Right hindlimb (tissue), 1 donor: ENCODE measurements at regions not wholly inside any gene's neighbourhood (a gene's known extent, or its start where the extent isn't known, plus 50 kb on each side); places are given as distances from the start of the nearest gene placed in this dataset.

ENCODE experiments used
- DNase-seq: peaks from one replicate; pipeline ENCODE4 v3.0.0-alpha.2; 2018

DNA sequence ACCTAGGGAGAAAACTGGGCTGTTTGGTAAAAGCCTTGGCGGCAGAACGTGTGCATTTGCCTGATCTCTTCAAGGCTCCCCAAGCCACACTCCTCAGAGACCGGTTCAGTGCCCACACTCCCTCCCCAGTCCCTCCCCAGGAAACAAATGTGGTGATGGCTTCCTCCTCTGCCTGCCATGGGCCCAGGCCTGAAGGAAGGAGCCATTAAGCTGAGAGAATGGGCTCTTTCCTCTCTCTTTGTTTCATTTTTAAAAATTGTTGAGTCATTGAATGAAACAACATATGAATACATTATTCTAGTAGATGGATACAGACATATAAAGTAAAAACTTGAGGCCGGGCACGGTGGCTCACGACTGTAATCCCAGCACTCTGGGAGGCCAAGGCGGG is 50.6 kb upstream of the YWHAQ start:
- no peak for DNase-seq

DNA sequence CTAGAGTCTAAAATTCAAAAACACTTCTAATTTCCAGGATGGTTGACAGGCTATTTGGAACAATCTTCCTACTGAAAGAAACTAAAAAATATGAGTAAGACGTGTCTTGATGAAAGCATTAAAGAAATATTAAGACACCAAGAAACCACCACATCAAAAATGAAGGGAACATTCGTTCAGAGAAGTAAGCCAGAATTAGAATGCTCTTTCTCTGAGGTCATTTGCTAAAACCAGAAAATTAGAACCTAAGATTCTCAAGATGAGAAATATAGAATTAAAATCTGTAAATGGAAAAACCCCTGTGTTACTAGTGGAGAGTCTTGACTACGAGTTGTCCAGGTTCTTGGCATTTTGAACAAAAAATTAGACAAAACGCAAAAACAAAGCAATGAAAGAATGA is 54.8 kb upstream of the YWHAQ start:
- no peak for DNase-seq

DNA sequence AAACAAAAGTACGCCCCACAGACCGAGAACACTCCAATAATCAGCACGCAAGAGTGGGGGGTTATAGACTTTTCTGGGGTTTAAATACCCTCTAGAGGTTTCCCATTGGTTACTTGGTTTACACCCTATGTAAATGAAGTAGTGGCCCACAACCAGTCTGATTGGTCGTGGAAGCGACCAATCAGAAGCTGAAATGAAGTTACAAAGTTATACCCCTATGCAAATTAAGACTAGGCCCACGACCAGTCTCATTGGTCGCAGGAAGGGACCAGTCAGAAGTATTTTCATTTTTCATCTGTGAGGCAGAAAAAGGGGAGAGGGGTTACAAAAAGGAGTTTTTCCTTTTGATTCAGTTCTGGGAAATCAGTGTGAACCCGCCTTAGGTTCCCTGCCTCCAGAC is 55.3 kb upstream of the YWHAQ start:
- DNase-seq: no peak

DNA sequence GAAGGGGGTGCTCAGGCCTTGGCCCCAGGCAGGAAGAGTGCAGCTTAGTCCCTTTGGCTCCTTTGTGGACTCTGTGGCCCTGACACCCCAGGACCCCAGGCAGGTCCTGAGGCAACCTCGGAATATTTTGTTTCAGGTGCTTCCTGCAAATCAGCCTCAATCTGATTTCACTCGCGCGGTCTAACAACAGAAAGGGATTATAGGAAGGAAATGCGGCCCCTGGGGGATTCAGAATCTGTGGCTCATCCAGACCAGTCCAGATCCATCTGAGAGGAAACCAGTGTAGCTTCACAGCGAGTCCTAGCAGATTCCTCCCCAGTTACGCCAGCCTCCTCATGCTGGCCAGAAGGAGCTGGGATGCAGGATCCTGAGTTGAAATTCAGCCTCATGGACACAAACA is 59.5 kb upstream of the YWHAQ start:
- peak; percentile 55 for DNase-seq

DNA sequence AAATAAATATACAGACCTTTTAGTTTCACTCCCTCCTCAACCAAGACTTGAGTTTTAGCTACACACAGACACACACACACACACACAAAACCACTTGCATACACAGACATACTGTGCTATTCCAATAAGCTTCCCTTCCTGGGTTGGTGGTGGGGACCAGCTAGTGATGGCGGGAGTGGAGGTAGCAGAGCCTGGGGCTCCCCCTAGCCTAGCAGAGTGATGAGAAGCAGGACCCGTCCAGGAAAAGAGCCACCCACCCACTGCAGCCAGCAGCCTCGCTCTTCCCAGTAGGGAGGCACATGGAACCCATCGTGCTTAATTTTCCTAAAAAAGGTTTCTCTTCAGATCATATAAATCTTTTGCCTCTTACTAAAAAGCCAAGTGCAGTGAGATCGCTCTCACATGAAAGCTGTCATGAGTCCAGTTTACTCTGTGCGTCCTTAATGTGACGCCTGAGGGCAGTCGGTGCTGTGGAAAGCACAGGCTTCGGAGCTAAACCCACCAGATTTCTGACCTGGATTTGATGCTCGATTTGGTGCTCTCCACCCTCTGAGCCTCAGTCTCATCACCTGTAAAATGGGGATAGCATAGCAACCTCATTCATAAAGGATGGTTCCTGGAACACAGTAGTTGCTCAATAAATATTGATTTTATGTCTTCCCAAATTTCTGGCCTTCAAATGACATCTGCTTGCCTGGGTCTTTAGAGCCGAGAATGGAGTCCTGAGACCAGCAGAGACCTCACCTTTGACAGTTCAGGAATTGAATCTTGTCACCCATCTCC is 60.1 kb upstream of the YWHAQ start:
- no peak for DNase-seq

DNA sequence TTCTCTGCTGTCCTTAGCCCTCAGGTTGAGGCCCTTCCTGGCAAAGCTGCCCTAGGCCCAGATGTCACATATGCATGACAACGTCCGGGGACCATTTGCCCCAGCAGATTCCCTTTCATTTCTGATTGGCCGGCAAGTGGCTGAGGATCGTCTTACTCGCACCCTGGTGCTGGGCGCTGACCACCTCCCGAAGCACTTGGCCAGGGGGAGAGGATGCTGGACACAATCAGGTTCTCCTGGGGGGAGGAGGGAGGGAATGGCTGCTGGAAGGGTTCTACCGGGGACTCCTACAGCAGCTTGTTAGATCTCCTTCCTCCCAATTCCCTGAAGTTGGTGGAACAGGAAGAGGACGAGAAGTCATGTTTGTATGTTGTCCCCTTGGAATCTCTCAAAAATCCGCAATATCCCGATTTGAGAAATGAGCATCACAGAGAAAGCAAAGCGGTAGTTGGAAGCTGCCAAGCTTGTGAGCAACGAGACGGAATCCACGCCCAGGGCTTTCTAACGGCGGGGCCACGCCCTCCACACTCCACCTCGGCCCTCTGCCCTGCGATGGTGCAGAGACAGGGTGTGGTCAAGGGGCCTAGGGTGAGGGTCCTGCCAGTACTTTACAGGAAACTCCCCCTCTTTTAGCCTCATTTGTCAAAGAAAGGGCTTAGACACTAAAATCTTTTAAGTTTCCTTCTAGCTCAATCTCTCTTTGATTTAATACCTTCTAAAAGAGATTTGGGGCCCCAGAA is 61.8 kb upstream of the YWHAQ start:
- peak; percentile 51 for DNase-seq

DNA sequence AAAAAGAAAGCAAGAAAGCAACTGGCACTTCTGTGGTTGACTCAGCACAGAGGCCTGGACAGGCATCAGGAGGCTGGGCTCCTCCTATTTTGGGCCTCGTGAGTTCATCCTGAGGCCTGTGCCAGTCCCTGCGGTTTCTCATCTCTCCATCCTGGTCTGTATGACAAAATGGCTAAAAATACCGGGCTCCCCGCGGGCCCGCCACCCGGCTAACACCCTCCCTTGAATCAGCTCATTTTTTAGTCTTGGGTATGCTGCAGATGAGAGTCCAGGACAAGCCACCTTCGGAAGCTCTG is 62.3 kb upstream of the YWHAQ start:
- peak; percentile 72 for DNase-seq

DNA sequence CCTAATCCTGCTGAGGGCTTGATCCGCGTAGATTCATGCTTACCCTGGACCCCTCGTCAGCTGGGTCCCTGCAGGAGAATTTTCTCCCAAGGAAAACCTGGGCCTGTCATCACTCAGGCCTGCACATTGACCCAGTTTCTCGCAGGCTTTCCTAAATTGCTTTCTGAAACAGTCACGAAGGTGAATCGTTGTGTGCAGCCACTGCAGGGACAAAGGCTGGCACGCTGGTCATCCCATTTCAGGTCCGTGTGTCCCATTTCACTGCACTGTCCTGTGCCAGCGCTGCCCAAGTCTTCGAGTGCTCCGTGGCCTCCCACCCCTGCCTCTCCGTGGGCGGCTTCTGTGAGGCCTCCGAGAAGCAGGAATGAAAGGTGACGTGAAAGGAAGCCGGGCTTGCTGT is 62.8 kb upstream of the YWHAQ start:
- DNase-seq: no peak

DNA sequence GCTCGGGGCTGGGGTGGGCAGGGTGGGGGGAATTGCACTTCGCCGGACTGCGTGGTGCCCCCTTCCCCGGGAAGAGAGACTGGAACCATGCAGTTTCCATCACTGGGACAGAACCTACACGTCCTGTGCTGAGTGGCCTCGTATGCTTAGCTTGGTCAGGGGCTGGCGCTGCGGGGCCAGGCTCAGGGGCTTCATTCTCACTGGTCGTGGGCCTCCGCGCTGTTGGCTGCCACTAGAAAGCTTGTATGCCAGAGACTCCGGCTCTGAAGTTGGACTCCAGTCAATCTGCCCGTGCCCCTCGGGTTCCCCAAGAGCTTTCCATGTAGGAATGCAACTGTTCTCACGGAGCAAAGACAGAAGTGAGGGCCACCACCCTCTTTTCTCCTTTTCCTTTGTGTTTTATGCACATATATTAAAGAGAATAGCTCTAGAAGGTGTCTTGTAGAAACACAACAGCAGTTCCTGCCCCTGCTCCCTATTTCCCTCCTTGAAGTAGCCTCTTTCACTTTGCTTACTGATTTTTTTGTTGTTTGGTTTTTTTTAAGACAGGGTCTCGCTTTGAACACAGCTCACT is 64.0 kb upstream of the YWHAQ start:
- DNase-seq: no peak

DNA sequence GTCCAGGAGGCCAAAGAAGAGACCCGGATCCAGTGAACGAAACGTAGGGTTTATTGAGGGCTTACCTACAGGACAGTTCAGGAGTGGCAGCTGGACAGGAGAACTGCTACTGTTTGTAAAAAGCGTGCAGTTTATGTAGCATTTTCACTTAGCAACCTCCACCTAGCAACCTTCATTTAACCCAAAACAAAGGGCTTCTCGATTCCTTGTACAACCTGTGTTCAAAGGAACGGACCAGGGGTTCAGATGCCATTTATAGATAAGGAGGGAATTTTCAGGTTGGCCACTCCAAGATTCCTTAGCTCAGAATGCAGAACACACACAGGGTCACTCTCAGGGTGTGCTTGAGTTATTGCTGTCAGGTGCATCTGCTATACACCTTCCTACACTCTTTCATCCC is 65.1 kb upstream of the YWHAQ start:
- no peak for DNase-seq

DNA sequence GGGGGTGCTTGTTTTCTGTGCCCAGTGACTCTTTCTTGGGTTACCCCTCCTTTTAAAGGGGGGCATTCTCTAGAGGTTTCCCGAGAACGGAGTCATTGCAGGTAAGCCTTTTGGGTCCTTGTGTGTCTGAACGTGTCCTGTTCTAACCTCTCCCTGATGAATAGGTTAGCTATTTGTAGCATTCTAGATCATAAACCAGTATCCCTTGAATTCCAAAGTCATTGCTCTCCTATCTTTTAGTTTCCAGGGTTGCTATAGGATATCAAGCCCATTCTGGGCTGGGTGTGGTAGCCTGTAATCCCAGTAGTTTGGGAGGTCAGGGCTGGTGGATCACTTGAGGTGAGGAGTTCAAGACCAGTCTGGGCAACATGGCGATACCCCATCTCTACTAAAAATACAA is 65.9 kb upstream of the YWHAQ start:
- DNase-seq: no peak

DNA sequence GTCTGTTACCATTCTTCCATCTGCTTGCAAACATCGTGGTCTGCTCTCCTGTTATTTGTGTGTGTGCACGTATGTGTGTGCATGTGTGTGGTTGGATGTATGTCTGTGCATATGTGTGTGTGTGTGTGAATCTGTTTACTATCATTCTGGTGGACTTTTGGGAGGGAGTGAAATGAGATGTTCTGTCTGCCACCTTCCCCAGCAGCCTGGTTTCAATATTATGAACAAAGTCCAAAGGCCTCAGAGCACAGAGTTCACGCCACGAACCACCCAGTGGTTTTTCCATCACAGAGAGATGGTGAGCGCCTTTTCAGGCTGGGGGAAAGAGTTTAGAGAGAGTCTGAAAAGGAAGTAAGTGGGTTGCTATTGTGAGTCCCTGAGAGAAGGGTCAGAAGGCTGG is 67.1 kb upstream of the YWHAQ start:
- DNase-seq: no peak

DNA sequence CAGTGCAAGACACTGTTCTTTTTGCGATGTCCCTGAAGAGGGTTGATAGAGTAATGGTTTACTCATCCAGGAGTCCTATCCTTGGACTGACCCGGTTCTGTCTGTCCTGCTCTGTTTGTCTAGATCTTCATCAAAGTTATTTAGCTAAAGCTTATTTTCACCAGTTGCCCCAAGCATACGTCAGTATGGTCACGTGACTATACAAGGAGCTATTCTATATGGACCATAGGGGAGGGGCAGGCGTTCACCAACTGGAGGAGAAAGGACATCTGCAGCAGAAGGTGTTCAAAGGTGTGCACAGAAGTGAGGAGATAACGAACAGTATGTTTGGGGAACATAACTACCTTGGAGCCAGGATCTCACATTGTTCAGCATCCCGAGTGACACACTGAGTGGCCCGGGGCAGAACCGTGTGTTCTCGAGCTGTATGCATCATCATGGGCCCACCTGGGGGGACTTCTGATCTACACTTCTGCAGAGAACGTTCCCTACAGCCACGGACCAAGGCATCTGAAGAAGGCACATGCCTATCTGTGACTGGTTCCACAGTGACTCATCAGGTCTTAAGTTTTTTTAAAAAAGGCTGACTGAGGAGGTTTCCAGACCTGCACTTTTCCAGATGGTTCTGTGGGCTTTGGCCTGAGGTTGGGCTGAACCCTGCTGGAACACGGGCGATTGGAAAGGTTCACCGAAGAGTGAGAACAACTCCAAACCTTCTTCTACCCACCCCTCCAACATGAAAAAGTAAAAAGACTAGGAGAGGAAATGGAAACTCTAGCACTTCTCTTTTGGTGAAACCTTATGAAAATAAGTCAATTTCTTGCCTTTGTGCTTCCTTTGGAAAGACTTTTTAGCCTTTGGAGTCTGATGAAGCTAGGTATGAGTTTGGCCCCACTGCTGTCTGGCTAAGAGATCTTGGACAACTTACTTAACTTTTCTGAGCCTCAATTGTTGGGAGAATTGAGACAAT is 68.6 kb upstream of the YWHAQ start:
- DNase-seq: no peak

DNA sequence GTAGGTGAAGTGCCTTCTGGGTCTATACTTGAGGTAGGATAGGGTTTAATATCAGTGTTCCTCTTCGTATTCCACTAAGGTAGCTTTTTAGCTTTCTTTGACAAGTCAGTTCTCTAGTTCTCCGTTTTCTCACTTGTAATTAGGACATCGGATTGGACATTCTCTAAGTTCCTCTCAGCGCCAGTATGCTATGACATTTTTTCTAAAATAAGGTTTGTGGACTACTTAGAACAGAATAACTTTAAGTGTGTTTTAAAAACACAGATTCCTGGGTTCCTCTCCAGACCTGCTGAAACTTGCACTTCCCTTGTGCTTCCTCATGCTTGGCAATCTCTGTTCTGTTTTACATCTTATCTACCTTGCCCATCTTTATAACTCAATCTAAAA is 69.3 kb upstream of the YWHAQ start:
- no peak for DNase-seq

DNA sequence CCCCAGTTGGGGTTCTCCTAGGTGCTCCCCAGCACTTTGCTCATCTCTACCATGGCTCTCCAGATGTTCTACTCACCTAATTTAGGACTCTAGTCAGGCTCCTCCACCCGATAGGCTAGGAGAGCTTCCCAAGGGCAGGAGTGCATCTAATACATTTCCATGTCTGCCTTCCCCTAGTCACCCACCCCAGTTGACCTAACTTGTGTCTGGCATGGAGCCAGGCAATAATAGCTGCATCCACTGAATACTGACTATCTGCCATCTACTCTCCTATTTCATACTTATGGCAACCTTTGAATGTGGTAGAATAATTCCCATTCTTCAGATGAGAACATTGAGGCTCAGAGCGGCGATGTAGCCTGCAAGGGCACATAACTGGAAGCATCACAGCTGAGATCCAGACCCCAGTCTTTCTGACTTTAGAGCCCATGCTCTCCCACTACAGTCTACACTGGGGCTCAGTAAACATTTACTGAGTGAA is 71.8 kb upstream of the YWHAQ start:
- no peak for DNase-seq

DNA sequence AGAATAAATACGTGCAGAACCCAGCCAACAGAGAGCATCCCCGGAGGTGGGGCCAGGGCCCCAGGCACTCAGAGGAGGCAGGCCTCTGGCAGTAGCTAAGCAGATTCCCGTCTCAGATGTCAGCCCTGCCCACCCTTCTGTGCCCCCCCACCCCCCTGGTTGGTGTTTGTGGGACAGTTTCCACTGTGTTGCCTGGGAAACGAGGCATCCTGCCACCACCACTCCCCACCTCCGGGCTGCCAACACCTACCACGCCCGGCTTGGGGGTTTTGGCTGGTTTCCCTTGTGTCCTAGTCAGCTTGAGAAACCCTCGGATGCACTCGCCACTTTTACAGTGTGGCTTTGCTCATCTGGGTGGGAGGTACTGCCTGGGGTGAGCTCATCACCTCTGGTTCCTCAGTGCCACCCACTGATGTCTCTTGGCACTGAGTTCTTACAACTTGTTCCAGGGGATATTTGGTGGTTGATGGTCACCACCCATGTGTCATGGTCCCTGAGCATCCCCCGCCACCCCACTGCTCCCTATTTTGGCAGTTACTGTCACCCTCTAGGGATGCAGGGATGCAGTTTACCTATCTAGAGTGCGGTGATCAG is 72.4 kb upstream of the YWHAQ start:
- peak; percentile 81 for DNase-seq

DNA sequence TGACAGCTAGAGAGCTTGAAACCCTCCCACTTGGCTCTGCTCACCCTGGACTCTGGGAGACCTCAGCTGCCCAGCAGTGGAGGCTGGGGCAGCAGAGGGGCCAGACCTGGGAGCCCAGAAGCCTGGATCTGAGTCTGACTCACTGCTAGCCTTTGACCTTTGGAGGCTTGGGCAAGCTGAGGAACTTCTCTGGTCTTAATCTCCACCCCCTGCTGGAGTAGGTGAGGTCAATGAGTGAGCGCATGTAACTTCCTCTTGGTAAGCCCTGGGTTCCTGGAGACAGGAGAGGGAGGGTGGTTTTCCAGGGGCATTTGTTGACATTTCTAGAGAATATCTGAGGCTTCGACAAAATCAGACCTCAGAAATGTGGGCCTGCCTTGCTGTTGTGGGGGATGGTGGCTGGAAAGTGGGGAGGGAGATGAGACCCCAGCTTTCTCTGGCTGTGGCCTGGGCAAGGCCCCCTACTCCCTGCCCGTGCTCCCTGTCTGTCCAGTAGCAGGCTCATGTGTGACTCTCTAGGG is 73.0 kb upstream of the YWHAQ start:
- peak; percentile 42 for DNase-seq

DNA sequence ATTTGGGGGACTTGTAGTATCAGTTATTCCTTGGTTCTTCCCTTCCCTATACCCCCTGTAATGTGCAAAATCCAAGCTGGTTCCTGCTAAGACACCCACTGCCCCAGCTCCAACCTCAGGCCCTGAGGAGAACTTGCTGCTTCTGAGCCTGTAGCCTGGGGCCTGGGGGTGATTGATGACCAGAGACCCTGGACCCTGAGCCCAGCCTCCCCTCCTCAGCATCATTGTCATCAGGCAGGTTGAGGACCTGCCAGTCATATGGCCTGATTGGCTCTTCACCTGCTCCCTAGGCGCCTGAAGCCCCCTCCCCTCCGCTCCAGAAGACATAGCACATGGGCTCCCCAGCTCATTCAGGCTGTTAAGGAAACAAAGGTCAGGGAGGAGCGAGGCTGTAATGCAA is 73.8 kb upstream of the YWHAQ start:
- no peak for DNase-seq

DNA sequence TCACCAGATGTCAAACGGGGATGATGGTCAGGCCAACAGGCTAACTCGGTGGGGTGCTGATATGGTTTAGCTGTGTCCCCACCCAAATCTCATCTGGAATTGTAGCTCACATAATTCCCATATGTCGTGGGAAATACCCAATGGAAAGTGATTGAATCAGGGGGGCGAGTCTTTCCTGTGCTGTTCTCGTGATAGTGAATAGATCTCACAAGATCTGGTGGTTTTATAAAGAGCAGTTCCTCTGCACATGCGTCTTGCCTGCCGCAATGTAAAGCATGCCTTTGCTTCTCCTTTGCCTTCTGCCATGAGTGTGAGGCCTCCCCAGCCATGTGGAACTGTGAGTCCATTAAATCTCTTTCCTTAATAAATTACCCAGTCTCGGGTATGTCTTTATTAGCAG is 74.4 kb upstream of the YWHAQ start:
- DNase-seq: no peak

DNA sequence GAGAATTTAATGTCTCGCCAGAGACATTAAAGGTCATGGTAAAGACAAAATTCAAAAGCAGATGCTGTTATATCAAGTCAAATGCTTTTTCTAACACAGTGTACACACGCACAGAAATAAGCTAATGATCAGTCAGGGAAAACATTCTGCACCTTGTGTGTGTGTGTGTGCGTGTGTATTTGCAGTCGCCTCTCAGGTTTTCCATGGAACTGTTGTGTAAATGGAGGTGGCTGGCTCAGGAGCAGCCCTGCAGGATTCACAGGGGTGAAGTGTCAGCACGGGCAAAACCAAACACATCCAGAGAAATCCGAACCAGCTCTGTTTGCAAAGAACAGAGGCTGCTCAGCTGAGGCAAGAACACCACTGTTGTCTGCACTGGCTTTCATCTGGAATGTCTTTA is 76.2 kb upstream of the YWHAQ start:
- no peak for DNase-seq

DNA sequence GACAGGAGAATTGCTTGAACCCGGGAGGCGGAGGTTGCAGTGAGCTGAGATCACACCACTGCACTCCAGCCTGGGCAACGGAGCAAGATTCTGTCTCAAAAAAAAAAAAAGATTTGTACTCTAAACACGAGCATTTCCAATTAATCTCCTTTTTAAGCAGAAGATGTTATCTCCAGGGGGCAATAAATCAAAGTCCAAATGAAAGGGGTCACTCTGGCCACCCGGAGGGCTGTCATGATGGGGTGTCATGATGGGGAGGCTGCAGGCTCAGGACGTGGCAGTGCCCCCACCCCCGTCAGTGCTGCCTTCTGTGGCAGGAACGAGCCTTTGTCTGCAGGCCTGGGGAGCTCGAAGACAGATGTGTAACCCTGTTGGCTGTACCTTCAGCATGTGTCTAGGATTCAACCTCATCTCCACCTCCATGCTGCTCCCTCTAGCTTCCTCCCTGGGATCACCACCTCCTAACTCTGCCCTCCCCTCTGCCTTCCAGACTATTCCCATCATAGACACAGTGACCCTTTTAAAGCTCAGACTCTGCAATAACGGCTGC is 76.9 kb upstream of the YWHAQ start:
- no peak for DNase-seq
